Activated CD4-positive, alpha-beta T cell treated with anti-CD3 and anti-CD28 coated beads for 1 hour (primary cell): ENCODE measurements at regions not wholly inside any gene's neighbourhood (a gene's known extent, or its start where the extent isn't known, plus 50 kb on each side); places are given as distances from the start of the nearest gene placed in this dataset.
"Not testable (repeated sequence)": the region's sequence is repeated elsewhere in the genome, so short reads cannot be mapped to it uniquely, and the experiment has no call there.

Source experiments
- DNase-seq: peaks from one replicate; pipeline ENCODE4 v3.0.0-alpha.2; 2020

DNA sequence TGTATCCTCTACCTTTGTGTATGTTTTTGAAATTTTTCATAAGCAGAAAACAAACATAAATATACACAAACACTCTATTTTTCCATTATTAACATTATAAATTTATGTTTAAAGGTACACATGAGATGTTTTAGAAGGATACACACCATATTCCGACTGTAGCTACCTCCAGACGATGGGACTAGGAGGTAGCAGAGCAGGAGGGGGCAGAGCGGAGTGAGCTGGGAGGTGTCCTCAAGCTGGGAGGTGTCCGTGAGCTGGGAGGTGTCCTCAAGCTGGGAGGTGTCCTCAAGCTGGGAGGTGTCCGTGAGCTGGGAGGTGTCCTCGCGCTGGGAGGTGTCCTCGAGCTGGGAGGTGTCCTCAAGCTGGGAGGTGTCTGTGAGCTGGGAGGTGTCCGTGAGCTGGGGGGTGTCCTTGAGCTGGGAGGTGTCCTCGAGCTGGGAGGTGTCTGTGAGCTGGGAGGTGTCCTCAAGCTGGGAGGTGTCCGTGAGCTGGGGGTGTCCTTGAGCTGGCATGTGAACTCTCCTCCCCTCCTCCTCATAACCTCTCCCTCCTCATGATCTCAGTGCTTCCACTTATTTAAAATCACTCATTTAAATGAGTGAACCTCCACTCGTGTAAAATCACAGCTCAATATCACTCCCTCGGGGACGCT lies 346.9 kb upstream of the SFSWAP start:
- DNase-seq = no peak

DNA sequence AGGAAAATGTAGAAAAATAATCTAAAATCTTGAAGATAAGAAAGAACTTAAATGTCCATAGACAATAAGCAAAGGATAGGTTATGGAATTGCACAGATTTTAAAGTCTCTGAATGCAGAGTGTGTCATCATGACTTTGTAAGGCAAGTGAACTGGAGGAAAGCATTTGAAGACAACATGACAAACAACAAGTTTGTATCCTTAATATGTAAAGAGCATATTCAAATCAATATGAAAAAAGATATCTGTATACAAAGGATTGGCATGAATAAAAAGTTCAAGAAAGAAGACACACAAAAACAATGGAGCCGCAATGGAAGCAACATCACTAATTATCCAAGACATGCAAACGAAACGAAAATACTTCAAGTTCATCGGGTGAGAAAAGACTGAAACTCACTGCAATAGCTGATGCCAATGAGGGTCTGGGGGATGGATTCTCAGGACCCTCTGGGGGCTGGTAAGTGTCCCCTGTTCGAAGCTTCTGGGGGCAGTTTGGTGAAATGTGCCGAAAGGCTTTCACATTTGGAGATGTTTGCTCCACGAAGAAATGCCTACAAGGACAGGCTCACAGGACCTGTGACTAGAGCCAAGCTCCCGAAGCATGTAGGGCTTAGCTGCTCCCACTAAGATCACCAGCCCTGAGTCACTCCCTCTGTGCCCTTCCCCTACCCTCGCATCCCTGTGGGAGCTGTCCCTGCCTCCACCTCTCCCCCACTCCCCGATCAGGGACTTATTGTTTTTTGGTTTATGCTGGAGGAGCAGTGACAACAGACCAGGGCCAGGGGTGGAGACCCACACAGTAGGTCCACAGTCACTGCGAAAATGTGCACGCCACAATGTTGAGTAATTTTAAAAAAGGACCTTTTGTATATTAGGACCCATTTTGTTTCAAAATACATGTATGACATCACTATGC lies 345.7 kb upstream of the SFSWAP start:
- DNase-seq = no peak

GRCh38 chr12:131365821-131366260 lies 345.0 kb upstream of the SFSWAP start:
- no peak for DNase-seq

DNA sequence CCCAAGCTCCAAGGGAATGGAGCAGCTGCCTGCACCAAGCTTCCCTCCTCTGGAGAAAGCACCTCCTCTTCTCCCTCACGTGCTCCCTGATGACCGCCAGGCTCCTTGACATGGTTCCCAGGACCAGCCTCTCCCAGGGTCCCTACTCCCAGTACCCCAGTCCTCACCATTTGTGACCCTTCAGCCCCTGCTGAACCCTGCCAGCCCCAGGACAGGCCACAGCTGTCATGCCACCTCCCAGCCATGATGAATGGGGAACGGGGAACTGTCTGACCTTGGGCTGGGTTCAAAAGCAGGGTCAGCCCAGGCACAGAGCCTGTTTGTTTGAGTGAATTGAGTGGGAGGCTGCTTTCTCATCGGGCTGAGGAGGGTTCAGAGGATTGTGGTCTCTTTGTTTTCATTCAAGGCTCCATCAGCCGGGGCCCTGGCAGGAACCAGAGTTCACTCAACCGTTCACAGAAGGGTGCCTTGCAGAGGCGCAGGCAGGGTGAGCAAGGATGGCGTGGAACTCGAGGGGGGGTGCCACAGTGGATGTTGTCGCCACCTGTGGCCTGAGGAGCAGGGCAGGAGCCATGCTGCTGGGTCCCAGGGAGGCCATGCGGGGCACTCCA lies 344.5 kb upstream of the SFSWAP start:
- no peak for DNase-seq

- not testable (repeated sequence) for DNase-seq
Measured at GRCh38 chr12:131367067-131367982, 343.6 kb upstream of the SFSWAP start.

- no peak for DNase-seq
Measured at GRCh38 chr12:131367983-131368667, 342.8 kb upstream of the SFSWAP start.

- no peak for DNase-seq
Measured at GRCh38 chr12:131368668-131369071, 342.2 kb upstream of the SFSWAP start.

DNA sequence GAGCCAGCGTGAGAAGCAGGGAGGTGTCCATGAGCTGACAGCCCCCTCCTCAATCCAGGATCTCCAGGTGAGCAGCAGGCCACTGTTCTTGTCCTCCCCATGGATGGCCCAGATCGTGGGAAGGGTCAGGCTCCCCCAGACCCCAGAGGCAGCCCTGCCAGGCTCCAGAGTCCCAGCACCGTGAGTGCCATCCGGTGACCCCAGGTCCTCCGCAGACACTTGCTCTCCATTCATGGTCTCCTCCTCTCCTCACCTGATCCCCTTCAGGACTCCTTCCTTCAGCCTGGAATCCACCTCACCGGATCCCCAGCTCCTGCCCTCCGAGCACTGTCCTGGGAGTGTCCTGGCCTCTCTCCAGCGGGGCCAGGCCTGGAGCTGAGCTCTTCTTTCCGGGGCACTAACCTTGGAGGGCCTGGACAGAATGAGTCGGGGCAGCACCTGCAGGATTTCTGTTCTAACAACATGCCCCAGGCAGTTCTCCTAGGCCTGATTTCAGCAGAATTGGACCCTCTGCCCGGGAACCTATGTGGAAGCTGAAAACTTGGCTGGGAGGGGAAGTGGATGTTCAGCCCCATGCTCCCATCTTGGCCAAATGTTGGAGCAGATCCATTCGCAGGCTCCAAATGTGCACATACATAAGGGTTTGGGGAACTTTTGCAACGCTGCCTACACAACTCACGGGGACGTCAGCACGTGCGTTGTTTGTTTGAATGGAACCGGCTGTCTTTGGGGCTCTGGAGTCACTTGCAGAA lies 341.6 kb upstream of the SFSWAP start:
- DNase-seq = no peak

- DNase-seq = no peak
Measured at GRCh38 chr12:131370321-131370720, 340.6 kb upstream of the SFSWAP start.

- DNase-seq = no peak
Measured at GRCh38 chr12:131370791-131371347, 340.0 kb upstream of the SFSWAP start.

DNA sequence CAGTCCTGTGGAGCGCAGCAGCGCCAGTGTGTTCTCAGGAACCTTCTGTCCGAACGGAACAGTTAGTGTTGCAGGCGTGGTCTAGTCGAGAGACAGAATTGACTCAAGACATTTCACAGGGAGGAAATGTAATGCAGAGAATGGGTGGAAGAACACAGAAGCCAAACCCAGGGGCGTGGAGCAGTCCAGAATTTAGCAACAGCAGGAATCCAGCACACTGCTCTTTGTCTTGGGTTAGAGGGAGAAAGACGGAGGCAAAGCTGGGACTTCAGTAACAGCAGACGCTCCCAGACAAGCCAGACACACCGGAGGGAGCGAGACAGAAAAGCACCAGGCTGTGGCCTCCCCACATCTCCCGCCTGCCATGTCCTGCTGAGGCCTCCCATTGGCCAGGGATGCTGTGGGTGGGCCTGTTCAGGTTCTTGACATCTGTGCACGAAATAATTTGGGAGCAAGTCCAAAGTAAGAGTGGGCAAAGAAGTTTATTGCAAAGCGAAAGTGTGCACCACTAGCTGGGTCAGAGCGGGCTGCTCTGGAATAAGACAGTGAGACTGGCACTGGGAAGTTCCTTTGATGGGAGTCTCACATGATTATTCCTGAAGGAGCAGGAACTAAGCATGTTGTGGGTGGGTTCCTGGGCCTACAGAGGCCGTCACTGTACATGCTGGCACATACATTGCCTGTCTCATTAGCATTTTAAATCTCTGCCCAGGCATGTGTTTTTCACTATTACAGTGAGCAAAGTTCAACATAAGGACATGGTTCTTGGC lies 339.3 kb upstream of the SFSWAP start:
- DNase-seq = no peak

DNA sequence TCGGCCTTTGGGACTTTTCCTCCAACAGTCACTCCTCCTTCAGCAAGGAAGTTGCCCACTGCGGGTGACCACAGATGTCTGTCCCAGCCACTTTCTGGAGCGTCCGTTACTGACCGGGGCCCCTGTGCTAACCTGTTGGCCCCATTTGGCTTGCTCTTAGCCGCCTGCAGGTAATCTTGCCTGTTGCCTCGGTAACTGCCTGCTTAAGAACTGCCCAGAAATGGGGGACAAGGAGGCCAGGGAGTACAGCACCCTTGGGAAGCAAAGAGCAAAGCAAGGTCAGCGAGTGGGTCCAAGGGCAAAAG lies 338.8 kb upstream of the SFSWAP start:
- DNase-seq = no peak

GRCh38 chr12:131372706-131373195 lies 338.1 kb upstream of the SFSWAP start:
- no peak for DNase-seq

DNA sequence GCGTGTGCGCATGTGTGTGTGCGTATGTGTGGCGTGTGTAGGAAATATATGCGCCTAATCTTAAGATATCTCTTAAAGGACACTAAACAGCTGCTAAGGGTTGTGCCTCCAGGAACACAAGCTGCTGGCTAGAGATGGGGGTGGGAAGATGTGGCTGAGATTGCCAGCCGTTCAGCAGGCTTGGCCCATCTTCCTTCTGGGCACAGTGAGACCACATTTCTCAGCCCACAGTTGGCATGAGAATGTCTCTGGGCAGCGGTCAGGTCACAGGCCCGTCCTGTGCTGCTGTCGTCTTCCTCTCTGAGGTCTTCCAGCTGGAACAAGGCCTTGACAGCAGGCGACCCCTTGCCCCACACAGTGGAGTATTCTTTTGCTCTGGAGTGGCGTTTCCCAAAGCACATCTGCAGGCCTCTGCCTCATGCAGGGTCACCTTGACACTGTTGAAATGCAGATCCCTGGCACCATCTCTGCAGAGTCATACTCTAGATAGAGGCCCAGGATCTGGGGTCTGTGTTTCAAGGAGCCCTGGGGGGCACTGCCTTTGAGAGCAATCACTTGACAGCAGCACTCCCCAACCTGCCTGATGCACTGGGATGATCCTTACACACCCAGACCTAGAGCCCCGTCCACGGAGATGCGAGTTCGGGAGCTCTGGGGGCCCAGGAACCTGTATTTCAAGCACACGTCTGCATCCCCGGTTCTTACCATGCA lies 335.5 kb upstream of the SFSWAP start:
- DNase-seq = no peak

DNA sequence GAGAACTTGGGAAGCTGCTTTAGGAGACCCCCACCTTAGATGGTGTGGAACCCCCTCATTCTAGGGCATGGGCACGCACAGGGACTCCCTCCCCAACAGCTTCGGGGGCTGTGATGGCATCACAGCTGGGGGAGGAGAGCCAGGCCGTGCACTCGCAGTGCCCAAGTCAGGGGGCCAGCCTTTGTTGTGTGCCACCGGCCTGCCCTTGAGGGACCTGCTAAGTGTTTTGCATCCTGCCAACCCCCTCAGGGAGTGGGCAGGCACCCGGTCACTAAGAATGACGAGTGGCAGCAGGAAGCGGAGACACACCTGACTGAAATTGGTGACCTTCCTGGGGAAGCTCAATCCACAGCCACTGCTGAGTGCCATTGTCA lies 334.9 kb upstream of the SFSWAP start:
- no peak for DNase-seq

DNA sequence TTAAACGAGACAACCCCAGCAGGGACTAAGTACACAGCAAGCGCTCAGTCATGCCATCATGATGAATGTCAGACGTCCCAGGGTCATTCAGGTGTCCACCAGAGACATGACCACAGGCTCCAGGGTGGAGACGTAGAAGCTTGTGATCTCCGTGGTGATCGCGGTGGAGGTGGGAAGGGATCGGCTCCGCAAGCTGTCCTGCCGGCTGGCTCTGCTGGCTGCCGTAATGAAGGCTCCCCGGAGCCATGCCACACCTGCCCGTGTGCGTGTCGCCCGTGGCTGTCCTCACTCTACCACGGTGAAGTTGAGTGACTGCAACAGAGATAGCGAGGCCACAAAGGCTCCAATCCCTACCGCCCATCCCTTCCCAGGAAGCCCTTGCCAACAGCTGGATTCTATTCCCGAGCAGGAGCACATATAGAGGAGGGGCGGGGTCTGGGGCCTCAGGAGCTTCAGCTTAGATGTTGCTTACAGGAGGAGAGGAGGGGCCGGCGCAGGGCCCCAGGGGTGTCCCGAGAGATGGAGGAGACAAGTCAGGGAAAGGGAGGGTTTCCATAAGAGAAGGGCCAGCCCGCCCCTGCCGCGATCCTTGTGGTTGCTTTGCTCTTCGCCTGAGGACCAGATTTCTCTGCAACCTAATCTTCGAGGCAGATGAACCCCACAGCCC lies 332.6 kb upstream of the SFSWAP start:
- DNase-seq = no peak

- no peak for DNase-seq
Measured at GRCh38 chr12:131378861-131379665, 331.8 kb upstream of the SFSWAP start.

GRCh38 chr12:131379738-131380137 lies 331.2 kb upstream of the SFSWAP start:
- no peak for DNase-seq
